ENCODE measurements at regions not wholly inside any gene's neighbourhood (a gene's known extent, or its start where the extent isn't known, plus 50 kb on each side); places are given as distances from the start of the nearest gene placed in this dataset.

DNA sequence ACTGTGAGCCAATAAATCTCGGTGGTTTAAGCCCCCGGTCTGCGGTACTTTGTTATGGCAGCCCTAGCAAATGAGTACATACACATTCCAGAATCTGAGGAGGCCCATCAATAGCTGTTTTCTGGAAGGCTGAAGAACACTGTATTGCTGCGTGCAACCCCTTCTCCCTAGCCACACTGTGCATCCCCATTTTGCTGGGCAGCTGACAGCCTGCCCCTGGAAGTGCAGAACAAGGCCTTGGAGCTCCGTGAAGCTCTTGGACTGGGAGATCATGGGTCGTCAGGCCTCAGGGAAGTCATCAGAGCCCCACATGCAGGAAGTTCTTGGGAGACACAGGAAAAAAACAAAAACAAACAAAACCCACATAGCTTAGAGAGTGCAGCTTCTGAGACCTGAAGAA is 90.6 kb upstream of the ST6GAL2 start:
- TF ChIP-seq, protein P1, sequence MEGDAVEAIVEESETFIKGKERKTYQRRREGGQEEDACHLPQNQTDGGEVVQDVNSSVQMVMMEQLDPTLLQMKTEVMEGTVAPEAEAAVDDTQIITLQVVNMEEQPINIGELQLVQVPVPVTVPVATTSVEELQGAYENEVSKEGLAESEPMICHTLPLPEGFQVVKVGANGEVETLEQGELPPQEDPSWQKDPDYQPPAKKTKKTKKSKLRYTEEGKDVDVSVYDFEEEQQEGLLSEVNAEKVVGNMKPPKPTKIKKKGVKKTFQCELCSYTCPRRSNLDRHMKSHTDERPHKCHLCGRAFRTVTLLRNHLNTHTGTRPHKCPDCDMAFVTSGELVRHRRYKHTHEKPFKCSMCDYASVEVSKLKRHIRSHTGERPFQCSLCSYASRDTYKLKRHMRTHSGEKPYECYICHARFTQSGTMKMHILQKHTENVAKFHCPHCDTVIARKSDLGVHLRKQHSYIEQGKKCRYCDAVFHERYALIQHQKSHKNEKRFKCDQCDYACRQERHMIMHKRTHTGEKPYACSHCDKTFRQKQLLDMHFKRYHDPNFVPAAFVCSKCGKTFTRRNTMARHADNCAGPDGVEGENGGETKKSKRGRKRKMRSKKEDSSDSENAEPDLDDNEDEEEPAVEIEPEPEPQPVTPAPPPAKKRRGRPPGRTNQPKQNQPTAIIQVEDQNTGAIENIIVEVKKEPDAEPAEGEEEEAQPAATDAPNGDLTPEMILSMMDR (IDR thresholded peaks at IDR 0.05) = no peak
- no peak for TF ChIP-seq POLR2A (IDR thresholded peaks at IDR 0.05)

All from esophagus squamous epithelium (tissue), 4 donors.